ENCODE measurements at regions not wholly inside any gene's neighbourhood (a gene's known extent, or its start where the extent isn't known, plus 50 kb on each side); places are given as distances from the start of the nearest gene placed in this dataset.

DNA sequence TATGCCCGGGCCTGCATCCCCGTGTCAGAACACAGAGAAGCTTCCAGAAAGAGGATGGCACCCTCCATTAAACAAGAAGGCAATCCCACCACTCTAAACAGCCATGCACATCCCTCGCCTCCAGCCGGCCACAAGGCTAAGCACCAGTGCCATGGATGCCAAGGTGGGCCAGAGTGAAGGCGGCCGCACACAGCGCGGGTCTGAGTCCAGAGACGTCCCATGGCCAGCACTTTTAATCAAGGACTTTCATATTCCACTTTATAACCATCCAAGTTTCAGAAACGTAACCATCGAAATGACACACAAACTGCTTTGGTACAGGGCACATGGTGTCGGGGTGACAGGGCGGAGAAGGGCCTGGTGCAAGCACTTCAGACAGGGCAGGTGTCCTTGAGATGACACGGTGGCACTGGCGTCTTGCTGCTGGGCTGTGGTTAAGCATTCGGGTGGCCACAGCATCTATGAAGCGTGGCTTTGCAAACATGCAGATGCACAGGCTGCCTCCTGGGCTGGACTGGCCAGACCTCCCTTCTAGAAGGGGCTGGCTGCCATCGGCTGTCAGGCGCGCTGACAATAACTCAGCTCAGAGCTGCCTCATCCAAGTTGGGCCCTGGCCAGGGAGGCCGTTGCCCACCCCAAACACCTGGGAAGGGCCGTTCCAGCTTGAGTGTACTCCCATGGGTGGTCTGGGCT lies 117.2 kb downstream of the RFLNA start:
- TF ChIP-seq, protein P1, sequence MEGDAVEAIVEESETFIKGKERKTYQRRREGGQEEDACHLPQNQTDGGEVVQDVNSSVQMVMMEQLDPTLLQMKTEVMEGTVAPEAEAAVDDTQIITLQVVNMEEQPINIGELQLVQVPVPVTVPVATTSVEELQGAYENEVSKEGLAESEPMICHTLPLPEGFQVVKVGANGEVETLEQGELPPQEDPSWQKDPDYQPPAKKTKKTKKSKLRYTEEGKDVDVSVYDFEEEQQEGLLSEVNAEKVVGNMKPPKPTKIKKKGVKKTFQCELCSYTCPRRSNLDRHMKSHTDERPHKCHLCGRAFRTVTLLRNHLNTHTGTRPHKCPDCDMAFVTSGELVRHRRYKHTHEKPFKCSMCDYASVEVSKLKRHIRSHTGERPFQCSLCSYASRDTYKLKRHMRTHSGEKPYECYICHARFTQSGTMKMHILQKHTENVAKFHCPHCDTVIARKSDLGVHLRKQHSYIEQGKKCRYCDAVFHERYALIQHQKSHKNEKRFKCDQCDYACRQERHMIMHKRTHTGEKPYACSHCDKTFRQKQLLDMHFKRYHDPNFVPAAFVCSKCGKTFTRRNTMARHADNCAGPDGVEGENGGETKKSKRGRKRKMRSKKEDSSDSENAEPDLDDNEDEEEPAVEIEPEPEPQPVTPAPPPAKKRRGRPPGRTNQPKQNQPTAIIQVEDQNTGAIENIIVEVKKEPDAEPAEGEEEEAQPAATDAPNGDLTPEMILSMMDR (conservative IDR thresholded peaks at IDR 0.05) = no peak
- 92 to 100% methylated on average over 7 to 22 of the region's 22 CpGs for WGBS, 2 experiments (ENCODE audit: insufficient coverage in 1 of 2, insufficient read length in 1 of 2)
- Histone ChIP-seq H3K4me1 (ENCODE audit: control insufficient read depth, insufficient read depth, low read length) (no peaks in the 10 kb centered on the region), H3K9me3 (ENCODE audit: control insufficient read depth, low read length) (no peaks in the 10 kb centered on the region), H3K27me3 (ENCODE audit: control insufficient read depth, insufficient read depth, low read length, poor library complexity, severe bottlenecking) (no peaks in the 10 kb centered on the region), H3K4me3 (ENCODE audit: low read length) (no peak overlapping the region), H3K36me3 (ENCODE audit: control insufficient read depth, insufficient read depth, low read length) (peaks cover 4% of the 10 kb centered on the region), H3K27ac (ENCODE audit: low read depth, low read length) (no peak overlapping the region), H3K9ac (ENCODE audit: extremely low read depth, low read length, poor library complexity, severe bottlenecking) (no peak overlapping the region)
- Mint-ChIP-seq H3K4me3 (no peak overlapping the region), H3K27ac (peak overlapping the region; percentile 24), H3K4me1 (peaks cover 4% of the 10 kb centered on the region), H3K9me3 (no peaks in the 10 kb centered on the region), H3K27me3 (ENCODE audit: insufficient read depth) (no peaks in the 10 kb centered on the region), H3K36me3 (ENCODE audit: low read depth) (peaks cover 23% of the 10 kb centered on the region)
- no peak for DNase-seq

DNA sequence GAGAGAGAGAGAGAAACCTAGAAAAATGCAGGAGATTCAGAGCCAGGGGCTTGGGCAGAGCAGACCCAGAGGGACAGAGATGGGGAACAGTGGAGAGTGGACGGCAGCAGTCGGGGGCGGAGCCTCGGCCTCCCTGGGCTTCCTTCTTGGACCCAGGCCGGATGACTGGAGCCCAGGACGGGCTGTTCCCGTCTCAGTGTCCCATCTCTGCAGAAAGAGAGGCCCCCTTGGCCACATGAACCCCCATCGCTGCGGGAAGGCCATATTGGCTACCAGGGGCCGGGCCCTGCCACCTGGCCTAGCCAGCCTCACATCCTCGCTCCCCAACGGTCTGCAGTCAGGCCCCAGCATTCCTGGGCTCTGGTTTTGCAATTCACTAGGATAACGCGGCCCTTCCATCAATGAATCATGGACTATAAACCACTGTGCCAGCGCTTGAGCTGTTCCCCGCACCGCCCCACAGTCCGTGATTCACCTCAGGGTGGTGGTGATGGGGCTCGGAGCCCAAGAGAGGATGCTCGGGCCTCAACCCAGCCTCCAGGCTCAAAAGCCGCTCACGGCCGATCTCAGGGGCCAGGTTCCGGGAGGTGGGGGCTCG lies 116.5 kb downstream of the RFLNA start:
- Histone ChIP-seq H3K4me3 (ENCODE audit: low read length) (no peak overlapping the region), H3K27ac (ENCODE audit: low read depth, low read length) (no peak overlapping the region), H3K4me1 (ENCODE audit: control insufficient read depth, insufficient read depth, low read length) (no peaks in the 10 kb centered on the region), H3K9me3 (ENCODE audit: control insufficient read depth, low read length) (no peaks in the 10 kb centered on the region), H3K9ac (ENCODE audit: extremely low read depth, low read length, poor library complexity, severe bottlenecking) (no peak overlapping the region), H3K36me3 (ENCODE audit: control insufficient read depth, insufficient read depth, low read length) (peaks cover 4% of the 10 kb centered on the region), H3K27me3 (ENCODE audit: control insufficient read depth, insufficient read depth, low read length, poor library complexity, severe bottlenecking) (no peaks in the 10 kb centered on the region)
- Mint-ChIP-seq H3K27ac (peak overlapping the region; percentile 75), H3K4me3 (no peak overlapping the region), H3K9me3 (no peaks in the 10 kb centered on the region), H3K4me1 (peaks cover 4% of the 10 kb centered on the region), H3K36me3 (ENCODE audit: low read depth) (peaks cover 22% of the 10 kb centered on the region), H3K27me3 (ENCODE audit: insufficient read depth) (no peaks in the 10 kb centered on the region)
- TF ChIP-seq, protein P1 (conservative IDR thresholded peaks at IDR 0.05) = no peak
- DNase-seq = peak; percentile 71
- 86 to 88% methylated on average over 12 to 25 of the region's 25 CpGs for WGBS, 2 experiments (ENCODE audit: insufficient coverage in 1 of 2, insufficient read length in 1 of 2)

GRCh38 chr12:124410354-124411175 lies 115.7 kb downstream of the RFLNA start:
- Mint-ChIP-seq H3K36me3 (ENCODE audit: low read depth) (peaks cover 22% of the 10 kb centered on the region), H3K4me1 (peaks cover 4% of the 10 kb centered on the region), H3K9me3 (no peaks in the 10 kb centered on the region), H3K4me3 (no peak overlapping the region), H3K27ac (peak overlapping the region; percentile 75), H3K27me3 (ENCODE audit: insufficient read depth) (no peaks in the 10 kb centered on the region)
- H3K27ac ChIP-seq (ENCODE audit: low read depth, low read length) = no peak overlapping the region
- WGBS, 2 experiments (ENCODE audit: insufficient coverage in 1 of 2, insufficient read length in 1 of 2) = 64 to 80% methylated on average over 10 to 15 of the region's 15 CpGs
- H3K27me3 ChIP-seq (ENCODE audit: control insufficient read depth, insufficient read depth, low read length, poor library complexity, severe bottlenecking) = no peaks in the 10 kb centered on the region
- no peaks in the 10 kb centered on the region for H3K9me3 ChIP-seq (ENCODE audit: control insufficient read depth, low read length)
- H3K4me3 ChIP-seq (ENCODE audit: low read length) = no peak overlapping the region
- no peak overlapping the region for H3K9ac ChIP-seq (ENCODE audit: extremely low read depth, low read length, poor library complexity, severe bottlenecking)
- peaks cover 4% of the 10 kb centered on the region for H3K36me3 ChIP-seq (ENCODE audit: control insufficient read depth, insufficient read depth, low read length)
- no peaks in the 10 kb centered on the region for H3K4me1 ChIP-seq (ENCODE audit: control insufficient read depth, insufficient read depth, low read length)
- DNase-seq = peak; percentile 67
- TF ChIP-seq, protein P1 (conservative IDR thresholded peaks at IDR 0.05) = no peak

Data from endodermal cell (in vitro differentiated cells).